ENCODE measurements at regions not wholly inside any gene's neighbourhood (a gene's known extent, or its start where the extent isn't known, plus 50 kb on each side); places are given as distances from the start of the nearest gene placed in this dataset.
A peak's percentile ranks its signal among the peaks of the same experiment; 100 is the strongest.

DNA sequence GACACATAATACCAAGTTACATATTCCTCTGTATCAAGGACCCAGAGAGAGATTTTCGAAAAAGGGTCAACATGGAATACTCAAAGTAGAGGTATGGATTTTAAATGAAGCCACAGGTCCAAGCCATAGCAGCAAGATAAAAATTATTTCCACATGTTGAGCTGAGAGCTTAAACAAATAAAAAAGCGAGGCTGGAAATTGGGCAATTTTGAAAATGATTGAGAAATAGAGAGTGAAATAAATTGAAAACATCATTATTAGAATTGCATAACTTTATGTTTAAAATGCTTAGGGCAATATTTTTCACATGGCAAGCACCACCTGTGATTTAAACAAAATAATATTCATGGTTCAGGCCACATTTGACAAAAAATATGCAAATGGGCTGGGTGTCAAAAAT lies 1251.0 kb upstream of the USP15 start:
- no peak overlapping the region for H3K4me3 ChIP-seq
- TF ChIP-seq POLR2A (IDR thresholded peaks at IDR 0.05): no peak
- TF ChIP-seq CTCF (IDR thresholded peaks at IDR 0.05): no peak

DNA sequence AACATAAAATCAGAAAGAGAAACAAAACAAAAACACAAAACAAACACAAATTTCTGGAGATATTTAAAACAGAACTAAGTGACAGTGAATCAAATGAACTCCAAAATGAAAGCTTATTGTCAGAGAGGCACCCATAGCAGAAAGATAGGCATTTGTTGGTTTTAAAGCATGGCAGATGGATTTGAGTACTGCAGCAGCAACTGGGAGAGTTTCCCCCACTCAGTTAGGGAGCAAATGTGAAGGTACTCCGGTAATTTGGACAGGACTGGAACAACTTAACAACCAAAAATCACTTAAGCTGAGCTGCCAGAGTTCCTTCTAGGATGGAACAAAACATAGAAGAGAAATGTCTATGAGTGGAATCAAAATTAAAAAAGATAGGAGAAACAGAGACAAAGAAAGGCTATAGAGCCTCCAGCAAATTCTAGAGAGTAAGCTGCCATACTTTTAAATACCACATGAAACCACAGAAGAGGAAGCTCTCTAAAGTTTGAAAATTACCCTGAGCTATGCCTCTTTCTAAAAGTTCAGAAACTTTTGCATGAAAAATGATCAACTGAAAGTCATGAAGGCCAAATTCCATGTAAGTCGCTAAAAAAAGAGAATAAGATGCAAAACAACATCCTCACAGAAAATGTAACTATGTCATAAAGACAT lies 1248.3 kb upstream of the USP15 start:
- no peak for TF ChIP-seq CTCF (IDR thresholded peaks at IDR 0.05)
- TF ChIP-seq POLR2A (IDR thresholded peaks at IDR 0.05): no peak
- DNase-seq (no peak), ATAC-seq (no peak)
- intact Hi-C loops (cut with DNase I): no loop called here
- Histone ChIP-seq H3K9me3 (no peaks in the 10 kb centered on the region), H3K27ac (no peak overlapping the region), H3K4me1 (no peaks in the 10 kb centered on the region), H3K27me3 (no peaks in the 10 kb centered on the region), H3K4me3 (no peak overlapping the region), H3K36me3 (no peaks in the 10 kb centered on the region)
- 59% methylated on average over 2 of the region's 2 CpGs for WGBS (ENCODE audit: insufficient coverage, low coverage, low lambda C conversion rate, missing lambda C conversion rate)

More for the DNA sequence above, 1251.0 kb upstream of the USP15 start:
- no peaks in the 10 kb centered on the region for H3K9me3 ChIP-seq
- intact Hi-C loops (cut with DNase I): no loop called here
- no peak for DNase-seq
- 28% methylated on average over 2 of the region's 2 CpGs for WGBS (ENCODE audit: insufficient coverage, low coverage, low lambda C conversion rate, missing lambda C conversion rate)
- no peaks in the 10 kb centered on the region for H3K36me3 ChIP-seq
- H3K27ac ChIP-seq: no peak overlapping the region
- peak; percentile 49 to 81 (median 76) for ATAC-seq
- H3K27me3 ChIP-seq: no peaks in the 10 kb centered on the region
- no peaks in the 10 kb centered on the region for H3K4me1 ChIP-seq

DNA sequence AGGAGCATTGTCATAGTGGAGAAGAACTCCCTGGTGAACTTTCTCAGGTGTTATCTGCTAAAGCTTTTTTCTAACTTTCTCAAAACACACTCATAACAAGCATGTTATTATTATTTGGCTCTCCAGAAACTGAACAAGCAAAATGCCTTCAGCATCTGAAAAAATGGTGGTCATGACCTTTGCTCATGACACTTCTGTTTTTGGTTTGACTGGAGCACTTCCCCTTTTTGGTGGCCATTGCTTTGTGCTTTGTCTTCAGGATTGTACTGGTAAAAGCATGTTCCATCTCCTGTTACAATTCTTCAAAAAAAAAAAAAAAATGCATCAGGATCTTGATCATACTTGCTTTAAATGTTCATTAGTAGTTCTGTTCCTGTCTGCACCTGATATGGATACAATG lies 1241.6 kb upstream of the USP15 start:
- no peak for ATAC-seq
- H3K36me3 ChIP-seq: no peaks in the 10 kb centered on the region
- H3K4me1 ChIP-seq: no peaks in the 10 kb centered on the region
- no peaks in the 10 kb centered on the region for H3K27me3 ChIP-seq
- no peak for DNase-seq
- H3K27ac ChIP-seq: no peak overlapping the region
- intact Hi-C loops (cut with DNase I): no loop called here
- no peak overlapping the region for H3K4me3 ChIP-seq
- TF ChIP-seq CTCF (IDR thresholded peaks at IDR 0.05): no peak
- TF ChIP-seq POLR2A (IDR thresholded peaks at IDR 0.05): no peak
- no peaks in the 10 kb centered on the region for H3K9me3 ChIP-seq

GRCh38 chr12:61023231-61023630 lies 1237.0 kb upstream of the USP15 start:
- TF ChIP-seq CTCF (IDR thresholded peaks at IDR 0.05) (no peak), POLR2A (IDR thresholded peaks at IDR 0.05) (no peak)
- no peaks in the 10 kb centered on the region for H3K4me1 ChIP-seq
- H3K9me3 ChIP-seq: no peaks in the 10 kb centered on the region
- 75% methylated on average over 4 of the region's 15 CpGs for WGBS (ENCODE audit: insufficient coverage, low coverage, low lambda C conversion rate, missing lambda C conversion rate)
- no peaks in the 10 kb centered on the region for H3K27me3 ChIP-seq
- no peak overlapping the region for H3K4me3 ChIP-seq
- no peak overlapping the region for H3K27ac ChIP-seq
- ATAC-seq (no peak), DNase-seq (peak in 2 of 3 donors; percentile 34 to 45)
- H3K36me3 ChIP-seq: no peaks in the 10 kb centered on the region
- intact Hi-C loops (cut with DNase I): no loop called here

GRCh38 chr12:61029516-61029915 lies 1230.7 kb upstream of the USP15 start:
- H3K9me3 ChIP-seq: no peaks in the 10 kb centered on the region
- no peaks in the 10 kb centered on the region for H3K4me1 ChIP-seq
- intact Hi-C loops (cut with DNase I): no loop called here
- 14% methylated on average over 1 of the region's 1 CpG for WGBS (ENCODE audit: insufficient coverage, low coverage, low lambda C conversion rate, missing lambda C conversion rate)
- no peak for DNase-seq
- no peaks in the 10 kb centered on the region for H3K36me3 ChIP-seq
- H3K27ac ChIP-seq: no peak overlapping the region
- no peak for ATAC-seq
- no peak overlapping the region for H3K4me3 ChIP-seq
- TF ChIP-seq POLR2A (IDR thresholded peaks at IDR 0.05) (no peak), CTCF (IDR thresholded peaks at IDR 0.05) (no peak)
- H3K27me3 ChIP-seq: no peaks in the 10 kb centered on the region

Measured in right lobe of liver (tissue), 6 donors.